ENCODE measurements at regions not wholly inside any gene's neighbourhood (a gene's known extent, or its start where the extent isn't known, plus 50 kb on each side); places are given as distances from the start of the nearest gene placed in this dataset.
"Not testable (repeated sequence)": the region's sequence is repeated elsewhere in the genome, so short reads cannot be mapped to it uniquely, and the experiment has no call there.

GRCh38 chr14:105675905-105676670, 149.7 kb downstream of the TMEM121 start:
- DNase-seq (ENCODE audit: low spot score); H3K27ac ChIP-seq; POLR2A ChIA-PET (ENCODE audit: low non-redundant PET): not testable (repeated sequence)
- CTCF ChIA-PET: interaction anchor here (1.0 kb wide), 1 partner anchor 120 kb away, joined by 4 read pairs; no protein-coding TSS in a partner anchor

- H3K27ac ChIP-seq; CTCF ChIA-PET; POLR2A ChIA-PET (ENCODE audit: low non-redundant PET); DNase-seq (ENCODE audit: low spot score): not testable (repeated sequence)
Measured at GRCh38 chr14:105678057-105678456, 151.7 kb downstream of the TMEM121 start.

- CTCF ChIA-PET: interaction anchor here (0.6 to 0.7 kb wide), 3 partner anchors 141 to 454 kb away, joined by 3 read pairs; no protein-coding TSS in a partner anchor
- H3K27ac ChIP-seq; POLR2A ChIA-PET (ENCODE audit: low non-redundant PET); DNase-seq (ENCODE audit: low spot score): not testable (repeated sequence)
Measured at GRCh38 chr14:105678996-105679958, 152.9 kb downstream of the TMEM121 start.

GRCh38 chr14:105679959-105680735, 153.8 kb downstream of the TMEM121 start:
- H3K27ac ChIP-seq; POLR2A ChIA-PET (ENCODE audit: low non-redundant PET); DNase-seq (ENCODE audit: low spot score): not testable (repeated sequence)
- TF ChIP-seq CTCF (conservative IDR thresholded peaks at IDR 0.05; ENCODE audit: low read depth): peak; percentile 37; the same call in 1 of the 2 replicates
- CTCF ChIA-PET: interaction anchor here (0.6 to 0.7 kb wide), 3 partner anchors 141 to 453 kb away, joined by 3 read pairs; no protein-coding TSS in a partner anchor

- DNase-seq (ENCODE audit: low spot score); POLR2A ChIA-PET (ENCODE audit: low non-redundant PET); H3K27ac ChIP-seq; CTCF ChIA-PET: not testable (repeated sequence)
Measured at GRCh38 chr14:105680736-105681098, 154.3 kb downstream of the TMEM121 start.

- POLR2A ChIA-PET (ENCODE audit: low non-redundant PET); DNase-seq (ENCODE audit: low spot score); CTCF ChIA-PET; H3K27ac ChIP-seq: not testable (repeated sequence)
Measured at GRCh38 chr14:105681606-105682185, 155.3 kb downstream of the TMEM121 start.

- H3K27ac ChIP-seq; POLR2A ChIA-PET (ENCODE audit: low non-redundant PET); CTCF ChIA-PET; DNase-seq (ENCODE audit: low spot score): not testable (repeated sequence)
Measured at GRCh38 chr14:105682442-105682841, 156.1 kb downstream of the TMEM121 start.

GRCh38 chr14:105682956-105683570, 156.7 kb downstream of the TMEM121 start:
- ChIA-PET CTCF (no interaction called here), POLR2A (ENCODE audit: low non-redundant PET) (no interaction called here)
- no peak for DNase-seq (ENCODE audit: low spot score)
- no peak for TF ChIP-seq CTCF (conservative IDR thresholded peaks at IDR 0.05; ENCODE audit: low read depth)
- H3K27ac ChIP-seq: no peak overlapping the region

- CTCF ChIA-PET; H3K27ac ChIP-seq; POLR2A ChIA-PET (ENCODE audit: low non-redundant PET): not testable (repeated sequence)
Measured at GRCh38 chr14:105684056-105684455, 157.7 kb downstream of the TMEM121 start.

GRCh38 chr14:105684597-105684996, 158.2 kb downstream of the TMEM121 start:
- CTCF ChIA-PET; H3K27ac ChIP-seq; POLR2A ChIA-PET (ENCODE audit: low non-redundant PET); DNase-seq (ENCODE audit: low spot score): not testable (repeated sequence)

More at GRCh38 chr14:105684056-105684455, 157.7 kb downstream of the TMEM121 start:
- not testable (repeated sequence) for DNase-seq (ENCODE audit: low spot score)
